ENCODE measurements at regions not wholly inside any gene's neighbourhood (a gene's known extent, or its start where the extent isn't known, plus 50 kb on each side); places are given as distances from the start of the nearest gene placed in this dataset.

DNA sequence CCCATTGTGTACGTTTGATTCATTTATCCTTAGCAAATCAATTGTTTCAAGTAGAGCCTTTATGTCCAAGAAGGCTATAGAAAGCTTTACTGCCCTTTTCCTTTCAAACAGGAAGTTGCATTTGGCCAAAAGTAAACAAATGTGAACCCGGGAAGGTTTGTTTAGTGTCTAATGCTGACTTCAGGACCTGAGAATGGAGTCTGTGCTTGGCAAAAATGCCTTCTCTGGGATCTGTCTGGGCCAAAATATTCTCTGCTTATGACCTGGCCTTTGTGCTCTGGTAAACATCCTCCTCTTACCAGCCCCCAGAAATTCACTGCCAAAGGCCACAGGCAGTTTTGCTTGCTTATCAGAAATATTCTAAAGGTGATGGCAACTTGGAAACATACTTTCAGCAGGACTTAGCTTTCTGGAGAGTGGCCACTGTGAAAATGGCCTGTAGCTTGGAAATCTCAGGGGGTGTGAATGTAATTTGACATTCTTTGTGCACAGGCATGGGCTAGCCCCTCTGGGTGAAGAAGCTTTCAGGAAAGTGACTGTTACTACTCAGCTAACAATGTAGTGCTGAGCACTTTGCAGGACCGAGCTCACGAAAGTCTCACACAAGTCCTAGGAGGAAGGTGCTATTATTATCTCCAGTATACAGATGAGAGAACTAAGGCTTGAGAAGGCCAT is 199.5 kb downstream of the PTEN start:
- Mint-ChIP-seq H3K4me3 (no peak overlapping the region), H3K4me1 (peaks cover 32 to 46% (median 38%) of the 10 kb centered on the region in 3 donors), H3K36me3 (peaks cover 0 to 6% (median 0%) of the 10 kb centered on the region in 3 donors), H3K27ac (peak overlapping the region in 2 of 8 donors; percentile 18 to 30), H3K9me3 (peaks cover 0 to 2% (median 0%) of the 10 kb centered on the region in 5 donors), H3K27me3 (peaks cover 0 to 1% of the 10 kb centered on the region in 2 donors)
- Histone ChIP-seq H3K27ac (ENCODE audit: low read depth, low read length) (no peak overlapping the region), H3K4me1 (ENCODE audit: insufficient read depth, low read length) (peaks cover 50% of the 10 kb centered on the region), H3K36me3 (ENCODE audit: insufficient read depth, low read length) (no peaks in the 10 kb centered on the region), H3K27me3 (ENCODE audit: insufficient read depth, low read length, poor library complexity, severe bottlenecking) (no peaks in the 10 kb centered on the region), H3K9me3 (ENCODE audit: low read length) (no peaks in the 10 kb centered on the region), H3K4me3 (ENCODE audit: low read length) (no peak overlapping the region)
- POLR2A ChIA-PET: no interaction called here
- CTCF ChIA-PET: no interaction called here
- no peak for DNase-seq

DNA sequence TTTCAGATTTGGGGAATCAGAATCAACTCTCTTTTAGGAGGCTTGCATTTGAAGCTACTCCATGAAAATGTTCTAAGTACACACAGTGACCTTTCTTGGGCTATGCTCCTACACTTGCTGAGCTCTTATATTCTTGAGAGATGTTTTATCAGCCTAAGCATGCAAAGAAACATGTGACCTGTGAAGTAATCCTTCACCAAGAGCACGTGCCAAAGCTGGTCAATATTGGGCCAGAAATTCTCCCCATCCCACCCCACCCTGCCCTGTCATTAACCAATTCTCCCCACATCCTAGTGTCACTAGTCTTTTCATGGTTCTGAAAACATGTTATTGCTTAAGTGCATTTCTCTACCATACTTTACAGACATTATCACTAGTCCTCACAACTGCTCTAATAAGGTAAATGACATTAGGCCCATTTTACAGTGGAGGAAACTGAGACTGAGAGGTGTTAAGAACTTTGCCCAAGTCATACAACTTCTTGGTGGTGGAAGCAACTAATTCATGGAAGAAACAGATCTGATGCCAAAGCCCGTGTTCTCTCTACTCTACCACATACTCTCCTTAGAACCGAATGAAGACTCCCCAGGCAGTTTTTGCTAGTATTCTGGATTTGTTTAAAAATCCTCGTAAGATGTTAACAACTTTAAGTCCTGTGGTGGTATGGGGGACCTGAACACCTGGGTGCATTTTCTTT is 200.6 kb downstream of the PTEN start:
- peaks cover 61% of the 10 kb centered on the region for H3K4me1 ChIP-seq (ENCODE audit: insufficient read depth, low read length)
- no peak overlapping the region for H3K27ac ChIP-seq (ENCODE audit: low read depth, low read length)
- peaks cover 0 to 1% of the 10 kb centered on the region in 2 donors for H3K27me3 Mint-ChIP-seq
- H3K9me3 Mint-ChIP-seq: peaks cover 0 to 2% (median 0%) of the 10 kb centered on the region in 5 donors
- POLR2A ChIA-PET: no interaction called here
- no peak overlapping the region for H3K4me3 Mint-ChIP-seq
- H3K27me3 ChIP-seq (ENCODE audit: insufficient read depth, low read length, poor library complexity, severe bottlenecking): no peaks in the 10 kb centered on the region
- no peak overlapping the region for H3K4me3 ChIP-seq (ENCODE audit: low read length)
- H3K36me3 Mint-ChIP-seq: peaks cover 0 to 6% (median 0%) of the 10 kb centered on the region in 3 donors
- DNase-seq: no peak
- CTCF ChIA-PET: no interaction called here
- no peaks in the 10 kb centered on the region for H3K36me3 ChIP-seq (ENCODE audit: insufficient read depth, low read length)
- H3K4me1 Mint-ChIP-seq: peaks cover 32 to 46% (median 38%) of the 10 kb centered on the region in 3 donors
- peak overlapping the region in 4 of 8 donors; percentile 9 to 93 (median 76) for H3K27ac Mint-ChIP-seq
- no peaks in the 10 kb centered on the region for H3K9me3 ChIP-seq (ENCODE audit: low read length)

DNA sequence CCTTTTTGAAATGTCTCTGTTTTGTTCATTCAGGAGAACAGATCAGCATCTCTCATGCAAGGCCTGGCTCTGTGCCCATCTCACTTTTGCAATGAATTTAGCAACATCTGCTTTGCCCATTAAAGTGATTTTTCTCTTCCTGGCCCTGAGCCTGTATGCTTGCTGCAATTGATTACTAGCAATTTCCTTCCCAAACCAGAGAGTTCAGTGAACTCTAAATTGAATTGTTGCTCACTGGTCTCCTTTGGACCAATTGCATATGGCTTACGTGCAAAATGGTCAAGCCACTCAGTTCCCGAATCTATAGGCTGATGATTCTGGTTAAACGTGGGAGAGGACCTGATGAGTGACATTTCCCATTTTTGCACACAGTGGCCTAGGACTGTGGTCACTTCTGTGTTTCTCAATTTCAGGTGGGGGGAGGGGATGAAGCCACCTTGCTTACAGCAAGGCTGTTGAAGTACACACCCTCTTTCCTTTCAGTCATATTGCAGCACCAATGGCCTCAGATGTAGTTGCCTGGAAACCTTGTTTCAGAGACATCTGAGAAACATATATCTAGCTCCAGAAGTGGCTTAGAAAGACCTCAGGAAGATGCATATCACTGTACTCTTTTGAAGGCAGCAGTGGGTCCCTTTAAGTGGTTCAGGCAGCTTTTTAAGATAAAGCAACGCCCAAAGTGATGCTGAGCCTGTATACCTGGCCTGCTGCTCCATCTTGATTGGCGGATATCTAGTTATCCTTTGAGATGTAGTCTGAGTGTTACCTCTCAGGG is 201.4 kb downstream of the PTEN start:
- H3K4me1 Mint-ChIP-seq: peaks cover 32 to 46% (median 38%) of the 10 kb centered on the region in 3 donors
- H3K4me3 Mint-ChIP-seq: peak overlapping the region in 3 of 7 donors; percentile 15 to 52 (median 16)
- DNase-seq: peak in 2 of 5 donors; percentile 46 to 84
- no peaks in the 10 kb centered on the region for H3K36me3 ChIP-seq (ENCODE audit: insufficient read depth, low read length)
- peaks cover 0 to 1% of the 10 kb centered on the region in 2 donors for H3K27me3 Mint-ChIP-seq
- peak overlapping the region; percentile 43 to 93 (median 82) for H3K27ac Mint-ChIP-seq
- H3K9me3 Mint-ChIP-seq: peaks cover 0 to 2% (median 0%) of the 10 kb centered on the region in 5 donors
- no peaks in the 10 kb centered on the region for H3K9me3 ChIP-seq (ENCODE audit: low read length)
- peaks cover 68% of the 10 kb centered on the region for H3K4me1 ChIP-seq (ENCODE audit: insufficient read depth, low read length)
- H3K27ac ChIP-seq (ENCODE audit: low read depth, low read length): no peak overlapping the region
- H3K4me3 ChIP-seq (ENCODE audit: low read length): no peak overlapping the region
- ChIA-PET CTCF (no interaction called here), POLR2A (no interaction called here)
- H3K36me3 Mint-ChIP-seq: peaks cover 0 to 6% (median 0%) of the 10 kb centered on the region in 3 donors
- no peaks in the 10 kb centered on the region for H3K27me3 ChIP-seq (ENCODE audit: insufficient read depth, low read length, poor library complexity, severe bottlenecking)

DNA sequence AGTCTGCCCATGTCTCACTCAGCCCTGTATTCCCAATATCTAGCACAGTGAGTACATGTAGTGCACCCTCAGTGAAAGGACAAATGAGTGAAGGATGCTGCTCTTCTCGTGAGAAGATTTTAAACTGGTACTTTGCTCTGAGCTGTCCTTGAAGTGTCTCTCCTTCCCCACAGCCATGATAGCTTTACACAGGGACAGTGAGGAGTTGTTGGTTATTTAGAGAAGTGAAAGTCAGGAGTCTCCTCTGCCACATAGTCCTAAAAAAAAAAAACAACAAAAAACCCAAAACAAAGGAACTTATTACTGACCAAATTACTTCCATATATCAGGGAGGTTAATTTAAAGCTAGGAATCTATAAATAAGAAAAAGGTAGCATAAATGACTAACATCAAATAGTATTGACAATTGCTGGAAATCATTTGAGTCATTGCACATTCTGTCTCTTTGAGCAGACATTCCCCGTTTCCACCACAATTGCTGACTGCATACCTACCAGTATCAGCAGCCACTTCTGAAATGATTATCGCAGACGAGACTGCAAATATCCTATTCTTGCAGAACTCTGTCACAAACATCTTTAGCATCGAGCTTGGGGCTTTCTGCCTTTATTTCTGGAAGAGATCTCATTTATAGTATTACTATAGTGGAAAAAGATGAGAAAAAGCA is 202.1 kb downstream of the PTEN start:
- Histone ChIP-seq H3K27me3 (ENCODE audit: insufficient read depth, low read length, poor library complexity, severe bottlenecking) (no peaks in the 10 kb centered on the region), H3K9me3 (ENCODE audit: low read length) (no peaks in the 10 kb centered on the region), H3K27ac (ENCODE audit: low read depth, low read length) (no peak overlapping the region), H3K4me3 (ENCODE audit: low read length) (no peak overlapping the region), H3K36me3 (ENCODE audit: insufficient read depth, low read length) (no peaks in the 10 kb centered on the region), H3K4me1 (ENCODE audit: insufficient read depth, low read length) (peaks cover 68% of the 10 kb centered on the region)
- Mint-ChIP-seq H3K27ac (peak overlapping the region; percentile 43 to 93 (median 82)), H3K36me3 (peaks cover 0 to 5% (median 0%) of the 10 kb centered on the region in 3 donors), H3K9me3 (peaks cover 0 to 2% (median 0%) of the 10 kb centered on the region in 5 donors), H3K4me3 (peak overlapping the region in 2 of 7 donors; percentile 16 to 52), H3K27me3 (peaks cover 0 to 1% of the 10 kb centered on the region in 2 donors), H3K4me1 (peaks cover 32 to 46% (median 38%) of the 10 kb centered on the region in 3 donors)
- DNase-seq: no peak
- ChIA-PET CTCF (interaction anchor here (1.0 kb wide), 1 partner anchor 10 kb away, joined by 3 read pairs; no protein-coding TSS in a partner anchor), POLR2A (interaction anchor here (0.7 kb wide), 1 partner anchor 262 kb away, joined by 3 read pairs; no protein-coding TSS in a partner anchor)

DNA sequence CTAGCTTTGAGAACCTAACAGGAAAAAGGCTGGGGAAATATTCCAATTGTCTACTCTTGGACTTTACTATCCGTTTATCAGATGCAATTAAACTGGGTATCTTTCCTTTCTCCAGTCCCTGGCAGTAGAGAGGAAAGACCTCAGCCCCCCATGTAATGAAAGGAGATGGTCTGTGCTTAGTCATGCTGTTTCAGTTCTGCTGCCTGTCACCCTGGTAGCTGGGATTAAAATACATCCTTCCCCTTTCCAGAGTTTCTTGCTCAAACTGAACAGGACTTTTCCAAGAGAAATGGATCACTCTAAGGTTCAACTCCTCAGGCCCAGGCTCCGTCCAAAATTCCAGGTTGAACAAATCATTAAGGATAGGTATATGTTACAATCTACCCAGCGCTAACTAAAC is 202.9 kb downstream of the PTEN start:
- Mint-ChIP-seq H3K27me3 (peaks cover 0 to 1% of the 10 kb centered on the region in 2 donors), H3K27ac (peak overlapping the region in 6 of 8 donors; percentile 12 to 85 (median 78)), H3K4me3 (peak overlapping the region in 5 of 7 donors; percentile 5 to 64 (median 29)), H3K36me3 (no peaks in the 10 kb centered on the region), H3K9me3 (no peaks in the 10 kb centered on the region), H3K4me1 (peaks cover 32 to 46% (median 38%) of the 10 kb centered on the region in 3 donors)
- H3K4me1 ChIP-seq (ENCODE audit: insufficient read depth, low read length): peaks cover 68% of the 10 kb centered on the region
- ChIA-PET POLR2A (no interaction called here), CTCF (interaction anchor here (1.0 kb wide), 1 partner anchor 9 kb away, joined by 3 read pairs; no protein-coding TSS in a partner anchor)
- no peaks in the 10 kb centered on the region for H3K36me3 ChIP-seq (ENCODE audit: insufficient read depth, low read length)
- no peak overlapping the region for H3K4me3 ChIP-seq (ENCODE audit: low read length)
- H3K9me3 ChIP-seq (ENCODE audit: low read length): no peaks in the 10 kb centered on the region
- H3K27me3 ChIP-seq (ENCODE audit: insufficient read depth, low read length, poor library complexity, severe bottlenecking): no peaks in the 10 kb centered on the region
- no peak overlapping the region for H3K27ac ChIP-seq (ENCODE audit: low read depth, low read length)
- DNase-seq: no peak

DNA sequence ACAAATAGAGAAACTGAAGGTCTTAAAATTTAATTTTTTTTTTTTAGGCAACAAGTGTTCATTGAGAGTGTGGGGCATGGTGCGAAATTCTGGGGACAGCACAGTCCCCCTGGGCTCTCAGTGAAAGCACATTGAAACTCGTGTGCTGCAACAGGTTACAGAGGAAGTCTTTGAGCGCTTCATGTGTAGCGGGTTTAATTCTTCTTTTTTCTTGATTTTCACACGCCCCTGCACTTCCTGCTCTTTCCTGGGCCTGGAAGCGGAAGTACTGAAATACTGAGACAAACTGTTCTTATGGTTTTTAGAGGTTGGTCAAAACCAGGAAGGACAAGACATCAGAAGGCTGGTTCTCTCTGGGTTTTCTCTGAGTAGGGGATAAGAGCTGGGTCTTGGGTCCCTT is 203.5 kb downstream of the PTEN start:
- POLR2A ChIA-PET: no interaction called here
- no peak overlapping the region for H3K27ac ChIP-seq (ENCODE audit: low read depth, low read length)
- Mint-ChIP-seq H3K36me3 (no peaks in the 10 kb centered on the region), H3K9me3 (peaks cover 0 to 2% (median 0%) of the 10 kb centered on the region in 5 donors), H3K27me3 (peaks cover 0 to 1% of the 10 kb centered on the region in 2 donors), H3K4me3 (peak overlapping the region in 5 of 7 donors; percentile 18 to 64 (median 29)), H3K27ac (peak overlapping the region in 6 of 8 donors; percentile 73 to 85 (median 82)), H3K4me1 (peaks cover 33 to 48% (median 39%) of the 10 kb centered on the region in 3 donors)
- CTCF ChIA-PET: interaction anchor here (1.1 kb wide), 1 partner anchor 20 kb away, joined by 3 read pairs; no protein-coding TSS in a partner anchor
- H3K27me3 ChIP-seq (ENCODE audit: insufficient read depth, low read length, poor library complexity, severe bottlenecking): no peaks in the 10 kb centered on the region
- H3K9me3 ChIP-seq (ENCODE audit: low read length): no peaks in the 10 kb centered on the region
- DNase-seq: peak in 2 of 5 donors; percentile 21 to 65
- no peak overlapping the region for H3K4me3 ChIP-seq (ENCODE audit: low read length)
- H3K36me3 ChIP-seq (ENCODE audit: insufficient read depth, low read length): no peaks in the 10 kb centered on the region
- H3K4me1 ChIP-seq (ENCODE audit: insufficient read depth, low read length): peaks cover 68% of the 10 kb centered on the region

DNA sequence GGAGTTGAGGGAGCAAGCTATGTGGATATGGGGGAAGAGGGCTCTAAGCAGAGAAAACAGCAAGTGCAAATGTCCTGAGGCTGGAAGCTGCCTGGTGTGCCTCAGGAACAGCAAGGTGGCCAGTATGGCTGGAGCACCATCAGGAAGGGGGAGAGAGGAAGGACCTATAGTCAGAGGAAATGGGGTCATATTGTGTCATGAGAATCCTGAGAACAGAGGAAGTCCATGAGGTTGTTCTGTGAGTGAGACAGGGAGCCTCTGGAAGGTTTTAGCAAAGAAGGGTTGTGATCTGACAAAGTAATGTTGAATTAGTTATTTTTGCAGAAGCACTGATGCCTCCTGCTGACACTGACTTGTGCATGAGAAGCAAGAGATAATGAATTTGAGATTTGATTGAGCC is 204.3 kb downstream of the PTEN start:
- H3K4me3 ChIP-seq (ENCODE audit: low read length): no peak overlapping the region
- H3K9me3 Mint-ChIP-seq: peaks cover 0 to 2% (median 0%) of the 10 kb centered on the region in 5 donors
- H3K27ac Mint-ChIP-seq: peak overlapping the region in 4 of 8 donors; percentile 4 to 85 (median 77)
- H3K27me3 ChIP-seq (ENCODE audit: insufficient read depth, low read length, poor library complexity, severe bottlenecking): no peaks in the 10 kb centered on the region
- no peaks in the 10 kb centered on the region for H3K36me3 ChIP-seq (ENCODE audit: insufficient read depth, low read length)
- peak overlapping the region in 4 of 7 donors; percentile 3 to 35 (median 10) for H3K4me3 Mint-ChIP-seq
- no peak for DNase-seq
- no peaks in the 10 kb centered on the region for H3K36me3 Mint-ChIP-seq
- CTCF ChIA-PET: interaction anchor here (1.1 kb wide), 1 partner anchor 19 kb away, joined by 3 read pairs; no protein-coding TSS in a partner anchor
- peaks cover 0 to 1% of the 10 kb centered on the region in 2 donors for H3K27me3 Mint-ChIP-seq
- POLR2A ChIA-PET: no interaction called here
- no peaks in the 10 kb centered on the region for H3K9me3 ChIP-seq (ENCODE audit: low read length)
- peaks cover 68% of the 10 kb centered on the region for H3K4me1 ChIP-seq (ENCODE audit: insufficient read depth, low read length)
- H3K27ac ChIP-seq (ENCODE audit: low read depth, low read length): no peak overlapping the region
- peaks cover 35 to 51% (median 42%) of the 10 kb centered on the region in 3 donors for H3K4me1 Mint-ChIP-seq

Measured in CD8-positive, alpha-beta memory T cell (primary cell).